GM12875 (cell line): ENCODE measurements at regions not wholly inside any gene's neighbourhood (a gene's known extent, or its start where the extent isn't known, plus 50 kb on each side); places are given as distances from the start of the nearest gene placed in this dataset.
"Not testable (repeated sequence)": the region's sequence is repeated elsewhere in the genome, so short reads cannot be mapped to it uniquely, and the experiment has no call there.

Experiments
- H3K4me3 ChIP-seq: one replicate; pipeline ENCODE4 v1.5.1; 2011; ENCODE audit warnings: low read depth, low read length, control low read depth
- TF ChIP-seq, protein P1 (sequence below): IDR thresholded peaks from 2 replicates; pipeline ENCODE4 v1.5.1; 2011; ENCODE audit warnings: low read depth, mild to moderate bottlenecking, control low read depth, inconsistent platforms, low read length, moderate library complexity, borderline replicate concordance; ENCODE audit not compliant: insufficient read depth

GRCh38 chr1:227508431-227508830, 54.9 kb upstream of the ZNF678 start:
- TF ChIP-seq, protein P1, sequence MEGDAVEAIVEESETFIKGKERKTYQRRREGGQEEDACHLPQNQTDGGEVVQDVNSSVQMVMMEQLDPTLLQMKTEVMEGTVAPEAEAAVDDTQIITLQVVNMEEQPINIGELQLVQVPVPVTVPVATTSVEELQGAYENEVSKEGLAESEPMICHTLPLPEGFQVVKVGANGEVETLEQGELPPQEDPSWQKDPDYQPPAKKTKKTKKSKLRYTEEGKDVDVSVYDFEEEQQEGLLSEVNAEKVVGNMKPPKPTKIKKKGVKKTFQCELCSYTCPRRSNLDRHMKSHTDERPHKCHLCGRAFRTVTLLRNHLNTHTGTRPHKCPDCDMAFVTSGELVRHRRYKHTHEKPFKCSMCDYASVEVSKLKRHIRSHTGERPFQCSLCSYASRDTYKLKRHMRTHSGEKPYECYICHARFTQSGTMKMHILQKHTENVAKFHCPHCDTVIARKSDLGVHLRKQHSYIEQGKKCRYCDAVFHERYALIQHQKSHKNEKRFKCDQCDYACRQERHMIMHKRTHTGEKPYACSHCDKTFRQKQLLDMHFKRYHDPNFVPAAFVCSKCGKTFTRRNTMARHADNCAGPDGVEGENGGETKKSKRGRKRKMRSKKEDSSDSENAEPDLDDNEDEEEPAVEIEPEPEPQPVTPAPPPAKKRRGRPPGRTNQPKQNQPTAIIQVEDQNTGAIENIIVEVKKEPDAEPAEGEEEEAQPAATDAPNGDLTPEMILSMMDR: no peak
- no peak overlapping the region for H3K4me3 ChIP-seq

GRCh38 chr1:227506490-227507393, 56.6 kb upstream of the ZNF678 start:
- H3K4me3 ChIP-seq: not testable (repeated sequence)

- not testable (repeated sequence) for H3K4me3 ChIP-seq
Observed at GRCh38 chr1:227496045-227496444, 67.3 kb upstream of the ZNF678 start.

GRCh38 chr1:227493863-227494551, 69.3 kb upstream of the ZNF678 start:
- not testable (repeated sequence) for H3K4me3 ChIP-seq

DNA sequence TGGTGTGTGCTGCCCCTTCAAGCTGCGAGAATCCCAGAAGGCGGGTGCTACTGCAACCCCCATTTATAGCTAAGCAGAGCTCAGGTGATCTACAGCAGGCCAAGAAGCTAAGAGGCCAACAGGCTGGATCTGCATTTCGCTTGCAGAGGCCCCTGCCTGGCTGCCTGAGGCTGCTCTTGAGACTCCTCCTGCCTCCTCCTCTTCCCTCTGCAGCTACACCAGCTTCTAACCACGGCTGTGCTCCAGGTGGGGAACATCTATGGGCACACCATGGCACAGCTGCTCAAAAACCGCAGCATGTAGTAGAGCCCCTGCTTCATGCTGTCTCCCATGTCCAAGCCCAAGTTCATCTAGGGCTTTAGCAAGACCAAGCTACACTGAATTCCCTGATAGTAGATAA, 72.9 kb upstream of the ZNF678 start:
- no peak overlapping the region for H3K4me3 ChIP-seq
- TF ChIP-seq, protein P1: no peak

DNA sequence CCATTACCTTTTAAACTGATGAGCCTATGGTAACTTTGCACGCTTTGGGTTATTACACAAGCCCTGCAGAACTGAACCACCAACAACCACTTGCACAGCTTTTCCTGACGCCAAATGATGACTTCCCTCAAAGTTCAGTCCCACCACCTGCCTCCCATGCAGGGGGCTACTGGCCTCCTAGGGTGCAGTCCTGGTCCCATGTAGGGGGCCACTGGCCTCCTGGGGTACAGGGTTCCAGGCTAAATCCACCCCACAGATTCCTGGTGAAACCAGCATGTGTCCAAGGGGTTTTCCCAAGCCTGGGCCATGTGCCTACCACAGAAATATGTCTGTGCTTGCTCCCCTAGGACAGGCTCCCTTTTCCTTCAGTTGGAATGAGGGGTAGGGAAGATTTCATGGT, 73.4 kb upstream of the ZNF678 start:
- H3K4me3 ChIP-seq: no peak overlapping the region
- TF ChIP-seq, protein P1: no peak

DNA sequence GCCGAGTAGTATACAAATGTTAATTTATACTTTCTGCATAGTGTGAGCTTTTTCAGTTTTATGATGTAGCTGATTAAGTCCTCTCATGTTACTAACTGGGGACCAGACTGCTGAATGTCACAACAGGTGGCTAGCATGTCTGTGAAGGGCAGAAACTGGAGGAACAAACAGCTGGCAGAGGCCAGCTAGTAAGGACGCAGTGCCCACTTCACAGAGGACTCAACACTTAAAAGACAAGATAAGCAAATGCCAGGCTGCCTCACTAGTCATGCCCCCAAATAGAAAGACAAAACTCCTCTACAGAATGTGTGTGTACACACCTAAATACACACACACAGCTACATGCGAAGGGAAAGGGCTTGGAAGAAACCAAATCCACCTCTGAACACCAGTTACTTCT, 73.8 kb upstream of the ZNF678 start:
- no peak overlapping the region for H3K4me3 ChIP-seq
- TF ChIP-seq, protein P1: no peak

- H3K4me3 ChIP-seq: no peak overlapping the region
- TF ChIP-seq, protein P1: no peak
Observed at GRCh38 chr1:227487606-227488005, 75.8 kb upstream of the ZNF678 start.
